ENCODE measurements at regions not wholly inside any gene's neighbourhood (a gene's known extent, or its start where the extent isn't known, plus 50 kb on each side); places are given as distances from the start of the nearest gene placed in this dataset.

GRCh38 chr1:204814166-204814884, 56.3 kb upstream of the NFASC start:
- H3K27me3 ChIP-seq (ENCODE audit: control insufficient read depth in 5 of 5, insufficient read depth in 4 of 5, low read length in 5 of 5): peaks cover 0 to 10% (median 4%) of the 10 kb centered on the region in 5 donors
- peaks cover 0 to 5% (median 0%) of the 10 kb centered on the region in 5 donors for H3K4me1 ChIP-seq (ENCODE audit: control insufficient read depth in 5 of 5, insufficient read depth in 5 of 5, low read length in 5 of 5)
- H3K36me3 ChIP-seq (ENCODE audit: control insufficient read depth in 5 of 5, insufficient read depth in 5 of 5, low read length in 5 of 5): no peaks in the 10 kb centered on the region
- H3K27ac ChIP-seq (ENCODE audit: low read depth, low read length): no peak overlapping the region
- H3K9me3 ChIP-seq (ENCODE audit: control insufficient read depth in 5 of 5, low read length in 5 of 5): peaks cover 0 to 4% (median 0%) of the 10 kb centered on the region in 5 donors
- no peak overlapping the region for H3K9ac ChIP-seq (ENCODE audit: low read length in 5 of 5)
- H3K4me3 ChIP-seq (ENCODE audit: low read depth in 1 of 5, low read length in 5 of 5): no peak overlapping the region

- peaks cover 0 to 21% (median 0%) of the 10 kb centered on the region in 5 donors for H3K4me1 ChIP-seq (ENCODE audit: control insufficient read depth in 5 of 5, insufficient read depth in 5 of 5, low read length in 5 of 5)
- H3K4me3 ChIP-seq (ENCODE audit: low read depth in 1 of 5, low read length in 5 of 5): no peak overlapping the region
- no peak overlapping the region for H3K9ac ChIP-seq (ENCODE audit: low read length in 5 of 5)
- peaks cover 0 to 4% (median 0%) of the 10 kb centered on the region in 5 donors for H3K9me3 ChIP-seq (ENCODE audit: control insufficient read depth in 5 of 5, low read length in 5 of 5)
- H3K36me3 ChIP-seq (ENCODE audit: control insufficient read depth in 5 of 5, insufficient read depth in 5 of 5, low read length in 5 of 5): no peaks in the 10 kb centered on the region
- H3K27me3 ChIP-seq (ENCODE audit: control insufficient read depth in 5 of 5, insufficient read depth in 4 of 5, low read length in 5 of 5): peaks cover 0 to 10% (median 4%) of the 10 kb centered on the region in 5 donors
- no peak overlapping the region for H3K27ac ChIP-seq (ENCODE audit: low read depth, low read length)
Observed at GRCh38 chr1:204817341-204817740, 53.3 kb upstream of the NFASC start.

GRCh38 chr1:204818998-204819397, 51.7 kb upstream of the NFASC start:
- H3K27ac ChIP-seq (ENCODE audit: low read depth, low read length): no peak overlapping the region

GRCh38 chr1:204819495-204819894, 51.2 kb upstream of the NFASC start:
- Histone ChIP-seq H3K4me3 (ENCODE audit: low read depth in 1 of 5, low read length in 5 of 5) (no peak overlapping the region), H3K4me1 (ENCODE audit: control insufficient read depth in 5 of 5, insufficient read depth in 5 of 5, low read length in 5 of 5) (peaks cover 0 to 21% (median 0%) of the 10 kb centered on the region in 5 donors), H3K27me3 (ENCODE audit: control insufficient read depth in 5 of 5, insufficient read depth in 4 of 5, low read length in 5 of 5) (no peaks in the 10 kb centered on the region), H3K27ac (ENCODE audit: low read depth, low read length) (no peak overlapping the region), H3K9ac (ENCODE audit: low read length in 5 of 5) (no peak overlapping the region), H3K9me3 (ENCODE audit: control insufficient read depth in 5 of 5, low read length in 5 of 5) (peaks cover 0 to 4% (median 0%) of the 10 kb centered on the region in 5 donors), H3K36me3 (ENCODE audit: control insufficient read depth in 5 of 5, insufficient read depth in 5 of 5, low read length in 5 of 5) (no peaks in the 10 kb centered on the region)

More at GRCh38 chr1:204818998-204819397, 51.7 kb upstream of the NFASC start:
- no peak overlapping the region for H3K4me3 ChIP-seq (ENCODE audit: low read depth in 1 of 5, low read length in 5 of 5)
- no peaks in the 10 kb centered on the region for H3K36me3 ChIP-seq (ENCODE audit: control insufficient read depth in 5 of 5, insufficient read depth in 5 of 5, low read length in 5 of 5)
- peaks cover 0 to 21% (median 0%) of the 10 kb centered on the region in 5 donors for H3K4me1 ChIP-seq (ENCODE audit: control insufficient read depth in 5 of 5, insufficient read depth in 5 of 5, low read length in 5 of 5)
- H3K9ac ChIP-seq (ENCODE audit: low read length in 5 of 5): no peak overlapping the region
- peaks cover 0 to 3% (median 0%) of the 10 kb centered on the region in 5 donors for H3K27me3 ChIP-seq (ENCODE audit: control insufficient read depth in 5 of 5, insufficient read depth in 4 of 5, low read length in 5 of 5)
- H3K9me3 ChIP-seq (ENCODE audit: control insufficient read depth in 5 of 5, low read length in 5 of 5): peaks cover 0 to 4% (median 0%) of the 10 kb centered on the region in 5 donors

Measured in subcutaneous abdominal adipose tissue (tissue), 5 donors.